Activated CD8-positive, alpha-beta memory T cell treated with anti-CD3 and anti-CD28 coated beads for 1 hour (primary cell): ENCODE measurements at regions not wholly inside any gene's neighbourhood (a gene's known extent, or its start where the extent isn't known, plus 50 kb on each side); places are given as distances from the start of the nearest gene placed in this dataset.

Experiments
- DNase-seq, 2 donors: peaks; one replicate each; pipeline ENCODE4 v3.0.0-alpha.2; 2020; ENCODE audit warnings: low read depth in 1 of 2; ENCODE audit errors: extremely low read depth in 1 of 2

GRCh38 chr2:120849278-120849677, 113.6 kb downstream of the GLI2 start:
- DNase-seq: no peak

GRCh38 chr2:120850551-120850950, 114.9 kb downstream of the GLI2 start:
- no peak for DNase-seq

- DNase-seq: no peak
Measured at GRCh38 chr2:120851116-120851773, 115.6 kb downstream of the GLI2 start.

GRCh38 chr2:120852200-120852815, 116.6 kb downstream of the GLI2 start:
- DNase-seq: no peak

- DNase-seq: no peak
Measured at GRCh38 chr2:120853306-120854013, 117.8 kb downstream of the GLI2 start.

GRCh38 chr2:120854014-120854620, 118.4 kb downstream of the GLI2 start:
- DNase-seq: no peak

- DNase-seq: no peak
Measured at GRCh38 chr2:120854766-120855530, 119.3 kb downstream of the GLI2 start.

GRCh38 chr2:120855855-120856405, 120.3 kb downstream of the GLI2 start:
- DNase-seq: no peak

- DNase-seq: no peak
Measured at GRCh38 chr2:120856421-120856862, 120.8 kb downstream of the GLI2 start.

- DNase-seq: no peak
Measured at GRCh38 chr2:120857422-120857821, 121.8 kb downstream of the GLI2 start.

GRCh38 chr2:120857931-120858330, 122.3 kb downstream of the GLI2 start:
- DNase-seq: no peak

GRCh38 chr2:120858361-120859106, 122.9 kb downstream of the GLI2 start:
- no peak for DNase-seq

GRCh38 chr2:120859128-120859527, 123.5 kb downstream of the GLI2 start:
- DNase-seq: no peak

GRCh38 chr2:120859814-120860578, 124.3 kb downstream of the GLI2 start:
- DNase-seq: no peak

GRCh38 chr2:120860579-120860922, 124.9 kb downstream of the GLI2 start:
- DNase-seq: no peak

GRCh38 chr2:120861191-120861575, 125.5 kb downstream of the GLI2 start:
- DNase-seq: no peak

GRCh38 chr2:120861576-120862191, 126.0 kb downstream of the GLI2 start:
- DNase-seq: no peak

GRCh38 chr2:120862201-120863060, 126.8 kb downstream of the GLI2 start:
- no peak for DNase-seq
